Kidney capillary endothelial cell (primary cell): ENCODE measurements at regions not wholly inside any gene's neighbourhood (a gene's known extent, or its start where the extent isn't known, plus 50 kb on each side); places are given as distances from the start of the nearest gene placed in this dataset.
A peak's percentile ranks its signal among the peaks of the same experiment; 100 is the strongest.
"Not testable (repeated sequence)": the region's sequence is repeated elsewhere in the genome, so short reads cannot be mapped to it uniquely, and the experiment has no call there.

ENCODE experiments used
- DNase-seq: peaks from one replicate; pipeline ENCODE4 v3.0.0-alpha.2; 2018; ENCODE audit warnings: low spot score

DNA sequence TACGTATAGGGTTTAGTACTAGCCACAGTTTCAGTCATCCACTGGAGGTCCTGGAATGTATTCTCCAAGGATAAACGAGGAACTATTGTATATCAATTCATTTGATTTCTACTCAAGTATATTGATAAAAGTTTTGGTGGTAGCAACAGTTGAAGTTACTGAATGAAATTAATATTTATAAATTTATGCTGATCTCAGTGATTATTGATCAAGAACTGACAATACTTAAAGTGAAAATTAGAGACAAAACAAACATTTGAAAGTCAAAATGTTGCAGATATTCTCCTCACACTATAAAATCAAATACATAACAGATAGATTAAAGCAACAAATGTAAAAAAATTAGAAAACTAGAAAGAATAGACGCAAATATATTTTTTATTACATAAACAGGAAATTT, 150.9 kb upstream of the SLC35G4 start:
- DNase-seq, result no peak

DNA sequence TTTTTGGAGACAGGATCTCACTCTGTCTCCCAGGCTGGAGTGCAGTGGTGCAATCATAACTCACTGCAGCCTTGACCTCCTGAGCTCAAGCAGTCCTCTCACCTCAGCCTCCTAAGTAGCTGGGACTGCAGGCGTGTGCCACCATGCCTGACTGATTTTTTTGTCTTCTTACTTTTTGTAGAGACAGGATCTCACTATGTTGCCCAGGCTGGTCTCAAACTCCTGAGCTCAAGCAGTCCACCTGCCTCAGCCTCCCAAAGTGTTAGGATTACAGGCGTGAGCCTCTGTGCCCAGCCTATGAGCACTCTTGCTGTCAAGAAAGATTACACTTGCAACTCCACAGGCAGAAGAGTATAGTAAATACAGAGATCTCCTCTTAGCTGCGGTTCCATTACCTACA, 151.5 kb upstream of the SLC35G4 start:
- not testable (repeated sequence) for DNase-seq

DNA sequence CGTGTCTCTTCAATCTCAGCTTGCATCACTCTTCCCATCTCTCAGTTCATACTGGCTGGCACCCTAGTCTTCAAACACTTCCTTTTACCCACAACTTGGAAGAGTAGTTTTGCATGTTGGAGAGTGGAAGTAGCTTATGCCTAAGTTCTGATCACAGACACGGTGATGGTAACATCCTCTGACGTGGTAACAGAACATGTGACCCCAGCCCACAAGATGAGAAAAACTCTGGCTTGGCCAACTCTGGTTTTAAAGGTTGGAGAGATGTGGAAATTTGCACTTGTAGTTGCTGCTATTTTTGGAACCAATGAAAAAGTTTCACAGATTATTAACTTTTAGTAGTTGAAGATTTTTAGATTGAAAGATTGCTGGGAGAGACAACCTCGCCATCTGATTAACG, 155.4 kb upstream of the SLC35G4 start:
- DNase-seq, result no peak

DNA sequence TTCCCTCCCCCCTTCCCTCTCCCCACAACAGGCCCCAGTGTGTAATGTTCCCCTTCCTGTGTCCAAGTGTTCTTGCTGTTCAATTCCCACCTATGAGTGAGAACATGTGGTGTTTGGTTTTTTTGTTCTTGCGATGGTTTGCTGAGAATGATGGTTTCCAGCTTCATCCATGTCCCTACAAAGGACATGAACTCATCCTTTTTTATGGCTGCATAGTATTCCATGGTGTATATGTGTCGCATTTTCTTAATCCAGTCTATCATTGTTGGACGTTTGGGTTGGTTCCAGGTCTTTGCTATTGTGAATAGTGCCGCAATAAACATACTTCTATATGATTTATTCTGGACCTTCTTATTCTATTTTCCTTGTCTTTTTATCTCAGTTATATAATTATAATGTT, 165.2 kb upstream of the SLC35G4 start:
- DNase-seq, result not testable (repeated sequence)

DNA sequence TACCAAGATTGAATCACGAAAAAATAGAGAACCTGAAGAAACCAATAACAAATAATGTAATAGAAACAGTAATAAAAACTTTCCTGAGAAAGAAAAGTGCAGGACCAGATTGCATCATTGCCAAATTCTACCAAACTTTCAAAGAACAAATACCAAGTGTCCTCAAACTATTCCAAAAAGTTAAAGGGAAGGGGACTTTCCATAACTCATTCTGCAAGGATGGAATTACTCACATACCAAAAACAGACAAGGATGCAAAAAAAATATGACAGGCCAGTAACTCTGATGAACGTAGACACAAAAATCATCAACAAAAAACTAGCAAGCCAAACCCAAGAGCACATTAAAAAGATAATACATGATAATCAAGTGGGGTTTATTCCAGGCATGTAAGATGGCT, 172.3 kb upstream of the SLC35G4 start:
- DNase-seq, result no peak

DNA sequence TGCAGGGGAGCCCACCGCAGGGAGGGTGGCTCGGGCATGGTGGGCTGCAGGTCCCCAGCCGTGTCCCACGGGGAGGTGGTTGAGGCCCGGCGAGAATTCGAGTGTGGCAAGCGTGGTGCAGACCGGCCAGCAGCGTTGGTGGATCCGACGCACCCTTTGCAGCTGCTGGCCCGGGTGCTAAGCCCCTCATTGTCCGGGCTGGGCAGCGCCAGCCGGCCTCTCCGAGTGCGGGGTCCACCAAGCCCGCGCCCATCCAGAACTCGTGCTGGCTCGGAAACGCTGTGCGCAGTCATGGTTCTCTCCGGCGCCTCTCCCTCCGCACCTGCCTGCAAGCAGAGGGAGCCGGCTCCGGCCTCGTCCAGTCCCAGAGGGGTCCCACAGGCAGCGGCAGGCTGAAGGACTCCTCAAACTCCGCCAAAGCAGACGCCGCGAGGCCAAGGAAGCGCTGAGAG, 177.0 kb upstream of the SLC35G4 start:
- no peak for DNase-seq

DNA sequence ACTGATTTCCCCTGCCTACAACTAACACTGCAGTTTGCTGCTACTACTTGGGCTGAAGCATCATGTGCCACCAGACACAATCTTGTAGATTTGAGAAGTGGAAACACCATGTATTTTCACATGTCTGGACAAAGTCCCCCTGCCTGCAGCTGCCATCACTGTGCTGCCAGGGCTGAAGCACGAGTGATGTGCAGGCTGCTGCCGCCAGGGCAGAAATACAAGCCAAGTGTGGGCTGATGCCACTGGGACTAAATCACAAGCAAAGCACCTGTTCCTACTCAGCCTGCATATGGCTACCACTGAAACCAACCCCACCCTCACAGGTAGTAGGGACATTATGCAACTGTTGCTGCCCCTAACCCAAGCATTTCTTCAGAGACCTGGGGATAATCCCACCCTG, 179.5 kb upstream of the SLC35G4 start:
- DNase-seq, result no peak

DNA sequence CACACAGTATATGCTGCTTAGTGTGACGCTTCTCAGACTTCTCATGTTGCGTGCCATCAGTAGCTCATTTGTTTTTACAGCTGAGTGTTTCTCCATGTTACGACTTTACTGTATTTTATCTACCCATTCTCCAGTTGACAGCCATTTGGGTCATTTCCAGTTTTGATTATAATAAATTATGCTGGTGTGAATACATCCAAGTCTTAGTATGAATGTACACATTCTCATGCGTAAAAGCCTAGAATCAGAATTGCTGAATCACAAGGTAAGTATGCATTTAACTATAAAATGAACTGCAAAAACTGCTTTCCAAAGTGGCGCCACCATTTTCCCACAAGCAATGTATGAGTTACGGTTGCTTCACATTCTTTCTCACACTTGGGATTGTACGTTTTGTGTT, 184.2 kb upstream of the SLC35G4 start:
- DNase-seq, result no peak

DNA sequence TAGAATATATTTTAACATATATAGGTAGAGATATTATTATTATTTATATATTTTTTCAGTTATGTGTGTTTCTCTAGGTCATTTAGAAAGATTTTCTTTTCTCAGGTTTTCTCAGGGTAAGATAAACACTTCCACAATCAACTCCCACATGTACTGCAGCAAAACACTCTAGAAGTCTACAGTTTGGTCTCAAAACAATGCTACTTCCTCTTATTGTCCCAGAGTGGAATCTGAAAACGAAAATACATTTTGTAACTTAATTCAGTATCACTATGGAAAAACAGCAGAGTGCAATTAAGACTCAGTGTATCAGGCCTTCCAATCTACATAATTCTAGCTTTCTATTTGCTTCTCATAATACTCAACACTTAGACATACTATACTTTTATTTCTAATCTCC, 190.1 kb upstream of the SLC35G4 start:
- DNase-seq, result no peak

DNA sequence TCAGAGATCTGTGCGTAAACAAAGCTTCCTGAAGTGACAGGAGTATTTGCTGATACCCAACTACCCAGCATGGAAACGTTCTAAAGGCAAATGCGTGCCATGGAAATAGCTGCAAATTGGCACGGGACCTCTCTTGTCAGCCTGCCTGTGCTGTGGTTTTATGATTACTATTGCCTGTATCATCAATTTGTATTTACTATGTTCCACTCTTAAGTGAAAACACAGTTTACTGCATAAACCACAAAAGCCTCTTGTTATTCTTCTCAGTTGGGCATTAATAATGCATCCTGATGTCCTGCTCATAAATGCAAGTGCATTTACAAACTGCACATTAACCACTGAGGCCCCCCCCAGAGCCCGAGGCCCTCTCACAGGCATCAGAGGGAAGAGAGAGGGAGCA, 196.6 kb upstream of the SLC35G4 start:
- DNase-seq, result no peak

DNA sequence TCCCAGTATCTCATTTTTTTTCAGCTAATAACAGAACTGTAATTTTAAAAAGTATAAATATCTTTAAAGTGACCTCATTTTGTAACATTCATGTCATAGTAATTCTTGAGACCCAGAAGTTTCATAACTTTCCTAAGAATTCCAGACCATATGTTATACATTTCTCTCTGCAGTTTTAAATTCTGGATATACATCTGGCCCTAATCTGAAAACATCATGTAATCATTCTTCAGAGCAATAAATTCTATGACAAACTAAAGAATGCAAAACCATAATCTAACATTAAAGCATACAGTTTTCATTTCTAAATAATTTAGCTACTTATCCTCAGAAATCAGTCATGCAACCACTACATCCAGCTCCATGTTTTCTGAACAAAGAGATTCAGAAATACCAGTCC, 198.3 kb upstream of the SLC35G4 start:
- DNase-seq, result no peak

DNA sequence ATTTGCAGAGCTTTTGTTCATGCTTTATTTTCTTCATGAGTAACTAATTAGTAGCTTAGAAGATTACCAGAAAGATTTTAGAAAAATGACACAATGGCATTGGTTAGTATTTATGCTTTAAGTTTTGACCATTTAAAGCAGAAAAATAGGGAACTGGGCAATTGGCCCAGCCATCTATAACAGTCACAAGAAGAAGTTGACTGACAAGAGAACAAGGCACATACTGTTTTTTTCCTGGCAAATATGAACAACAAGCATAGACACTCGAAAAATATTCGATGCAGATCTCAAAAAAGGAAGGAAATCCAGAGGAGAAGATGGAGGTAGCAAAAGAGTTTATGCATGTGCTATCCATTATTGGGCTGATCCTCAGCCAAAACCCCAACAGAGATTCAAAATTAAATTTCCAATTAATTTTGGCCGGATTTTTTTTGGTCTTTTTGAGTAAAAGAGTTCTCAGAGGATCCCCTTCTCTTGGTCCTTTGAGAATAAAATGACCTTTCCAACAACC, 200.8 kb upstream of the SLC35G4 start:
- DNase-seq, result no peak

DNA sequence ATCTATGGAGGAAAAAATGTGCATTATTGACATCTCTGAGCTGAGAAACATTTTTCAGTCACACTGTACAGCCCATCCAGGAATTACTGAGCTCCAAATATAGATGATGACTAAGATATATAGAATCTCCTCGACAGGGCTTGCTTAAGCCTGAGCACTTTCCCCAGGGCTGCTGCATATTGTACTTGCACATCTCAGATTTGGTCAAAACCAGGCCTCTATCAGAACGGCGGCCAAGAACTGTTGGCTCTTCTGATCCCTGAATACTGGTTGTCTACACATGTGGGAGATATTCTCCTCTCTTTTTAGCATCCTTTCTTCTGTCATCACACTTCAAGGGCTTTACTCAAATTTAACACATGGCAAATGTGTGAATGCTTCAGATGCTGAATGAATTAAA, 201.5 kb upstream of the SLC35G4 start:
- DNase-seq, result no peak

DNA sequence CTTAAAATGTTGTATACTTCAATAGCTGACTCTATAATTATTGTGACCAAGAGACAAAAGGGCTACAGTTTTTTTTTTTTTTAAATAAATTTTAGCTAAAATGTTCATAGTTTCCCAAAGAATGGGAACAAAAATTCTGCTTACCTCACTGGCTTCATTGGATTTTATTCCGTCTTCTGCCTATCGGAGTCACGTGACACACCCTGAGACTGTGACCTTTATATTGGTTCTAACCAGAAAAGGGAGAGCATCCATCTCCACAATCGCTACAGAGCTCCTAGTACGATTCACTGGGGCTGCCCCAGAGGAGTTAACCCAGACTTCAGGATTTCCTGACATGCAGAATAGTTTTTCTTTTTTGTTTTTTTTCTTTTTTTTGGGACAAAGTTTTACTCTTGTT, 203.6 kb upstream of the SLC35G4 start:
- no peak for DNase-seq

DNA sequence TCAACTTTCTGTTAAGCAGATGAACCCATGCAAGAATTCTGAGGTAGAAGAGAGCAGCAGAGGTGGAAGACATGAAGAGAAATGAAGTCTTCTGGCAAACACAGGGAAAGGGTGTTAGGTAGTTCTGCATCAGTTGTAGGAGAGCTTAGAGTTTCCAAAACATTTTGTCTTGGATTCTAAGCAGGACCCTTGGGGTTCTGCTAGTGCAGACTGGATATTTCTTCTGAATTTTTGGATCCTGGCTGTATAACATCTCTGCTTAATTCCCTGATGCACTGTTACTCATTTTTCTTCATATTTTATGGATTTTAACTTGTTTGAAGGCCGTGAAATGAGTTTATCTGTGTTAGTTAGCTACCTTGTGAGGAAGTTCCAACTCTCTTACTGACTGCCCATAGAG, 208.7 kb upstream of the SLC35G4 start:
- no peak for DNase-seq

DNA sequence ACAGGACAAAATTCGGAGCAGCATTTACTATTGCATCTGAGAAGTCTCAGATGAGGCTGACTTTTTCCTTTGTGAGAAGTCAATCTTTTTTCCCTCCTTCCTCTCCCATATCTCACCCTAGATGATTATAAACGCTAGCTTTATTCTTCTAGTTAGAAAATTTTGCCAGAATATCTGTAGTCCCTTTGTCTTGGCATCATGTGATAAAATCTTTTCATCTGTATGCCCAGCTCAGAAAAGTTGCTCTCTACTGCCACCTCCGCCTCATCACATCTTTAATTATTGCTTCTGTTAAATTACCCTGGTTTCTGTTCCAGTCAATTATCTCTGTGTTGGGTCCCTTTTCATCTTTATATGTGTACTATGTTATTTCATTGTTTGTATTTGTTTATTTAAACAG, 210.8 kb upstream of the SLC35G4 start:
- no peak for DNase-seq

DNA sequence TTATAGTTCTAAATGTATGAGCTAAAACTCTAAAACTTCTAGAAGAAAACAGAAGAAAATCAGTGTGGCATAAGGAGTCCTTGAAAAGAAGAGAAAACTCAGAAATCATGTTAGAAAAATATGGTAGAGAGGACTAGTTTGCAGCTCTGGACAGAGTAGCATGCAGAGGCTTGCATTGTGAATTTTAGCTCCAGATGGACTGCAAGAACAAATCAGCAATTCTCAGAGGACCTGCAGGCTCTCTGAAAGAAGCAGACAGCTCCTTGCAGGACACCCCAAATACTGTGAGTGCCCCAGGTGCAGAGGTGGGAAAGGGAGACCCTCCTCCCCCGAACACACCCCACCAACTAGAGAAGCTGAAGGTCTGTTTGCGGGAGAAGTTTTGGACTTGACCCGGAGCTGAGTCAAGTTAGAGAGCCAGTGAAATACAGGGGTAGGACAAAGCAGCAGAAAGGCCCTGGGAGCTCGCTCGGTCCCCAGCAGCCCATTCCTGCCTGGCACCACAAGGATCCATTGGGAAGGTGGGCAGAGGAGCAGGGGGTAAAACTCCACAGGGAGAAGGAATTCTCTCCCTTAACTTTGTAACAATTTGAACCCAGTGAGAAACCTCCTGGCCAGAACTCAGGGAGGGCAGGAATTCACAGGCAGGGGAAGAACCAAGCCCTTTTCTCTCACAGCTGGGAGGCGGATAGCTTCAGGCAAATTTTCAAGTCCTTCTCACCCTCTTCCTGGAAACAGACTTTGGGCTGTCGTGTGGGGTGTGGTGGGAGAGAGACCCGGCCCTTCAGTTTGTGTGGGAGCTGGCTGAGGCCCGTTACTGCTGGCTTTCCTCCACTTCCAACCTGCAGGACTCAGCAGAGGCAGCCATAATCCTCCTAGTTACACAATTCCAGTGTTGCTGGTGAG, 216.2 kb upstream of the SLC35G4 start:
- no peak for DNase-seq

DNA sequence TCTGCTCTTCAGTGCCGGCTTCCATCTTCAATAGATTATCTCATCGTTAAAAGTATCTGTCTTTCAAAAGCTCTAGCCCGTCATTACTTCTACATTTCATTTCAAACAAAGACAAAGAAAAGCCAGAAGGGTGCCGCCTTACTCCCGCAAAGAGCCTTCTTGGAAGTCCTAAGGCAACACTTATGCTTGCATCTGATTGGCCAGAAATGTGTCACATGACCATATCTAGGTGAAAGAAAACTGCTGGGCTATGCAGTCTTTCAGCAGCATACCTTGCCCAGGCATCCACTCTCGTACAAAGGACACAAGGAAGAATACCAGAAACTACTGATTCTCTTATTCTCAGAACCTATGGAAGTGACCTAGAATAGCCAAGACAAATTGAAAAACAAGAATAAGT, 217.1 kb upstream of the SLC35G4 start:
- no peak for DNase-seq

DNA sequence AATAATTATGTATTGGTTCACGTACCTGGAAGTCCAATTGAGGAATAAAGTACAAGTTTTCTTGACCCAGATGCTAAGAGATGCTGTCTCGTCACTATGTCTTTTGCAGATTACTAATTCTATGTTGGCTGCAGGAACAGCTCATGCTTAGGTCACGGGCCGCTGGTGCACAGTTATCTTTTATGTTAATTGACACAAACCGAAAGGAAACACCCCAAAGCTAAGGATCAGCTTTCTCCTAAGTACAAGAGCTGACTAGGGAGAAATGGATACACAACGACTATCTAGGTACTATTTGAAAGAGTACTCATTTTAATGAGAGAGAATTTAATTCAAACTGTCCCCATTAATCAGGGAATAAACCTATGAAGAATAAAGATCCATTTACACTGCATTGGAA, 217.7 kb upstream of the SLC35G4 start:
- no peak for DNase-seq

DNA sequence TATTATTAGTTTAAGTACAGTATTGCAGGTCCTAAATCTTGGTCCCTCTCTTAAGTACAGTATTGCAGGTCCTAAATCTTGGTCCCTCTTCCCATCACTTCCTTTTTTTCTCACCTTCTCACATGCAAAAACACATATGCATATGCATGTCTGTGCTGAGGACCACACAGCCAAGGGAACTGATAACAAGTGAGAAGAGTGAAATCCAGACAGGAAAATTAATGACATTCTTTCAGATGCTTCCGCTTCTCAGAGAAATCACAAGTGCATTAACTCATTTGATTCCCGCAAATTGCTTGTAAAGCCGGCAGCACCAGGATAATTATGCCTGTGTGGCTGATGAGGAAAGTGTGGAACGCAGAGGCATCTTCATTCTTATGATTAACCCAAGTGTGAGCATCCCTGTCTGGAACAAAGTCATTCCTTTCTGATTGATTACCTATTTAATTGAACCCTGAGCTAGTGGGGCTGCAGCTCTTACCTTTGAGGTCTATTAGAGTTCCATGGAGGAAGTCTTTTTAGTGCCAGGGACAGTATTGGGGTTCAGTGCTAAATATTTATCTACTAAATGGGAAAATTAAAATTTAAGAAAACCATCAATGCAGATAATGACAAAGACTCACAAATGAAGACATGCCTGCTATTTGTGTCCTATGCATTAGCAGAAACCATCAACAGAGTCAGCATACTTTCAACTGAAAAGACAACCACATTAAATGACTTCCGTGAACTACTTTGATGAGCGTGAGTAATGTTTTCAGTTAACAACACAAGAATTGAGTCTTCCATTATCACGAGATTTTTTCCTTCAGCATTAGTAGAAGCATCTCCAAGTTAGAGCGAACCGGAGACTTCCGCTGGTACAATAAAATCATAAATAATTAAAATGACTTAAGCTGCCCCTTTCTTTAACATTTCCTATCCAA, 220.4 kb upstream of the SLC35G4 start:
- no peak for DNase-seq

DNA sequence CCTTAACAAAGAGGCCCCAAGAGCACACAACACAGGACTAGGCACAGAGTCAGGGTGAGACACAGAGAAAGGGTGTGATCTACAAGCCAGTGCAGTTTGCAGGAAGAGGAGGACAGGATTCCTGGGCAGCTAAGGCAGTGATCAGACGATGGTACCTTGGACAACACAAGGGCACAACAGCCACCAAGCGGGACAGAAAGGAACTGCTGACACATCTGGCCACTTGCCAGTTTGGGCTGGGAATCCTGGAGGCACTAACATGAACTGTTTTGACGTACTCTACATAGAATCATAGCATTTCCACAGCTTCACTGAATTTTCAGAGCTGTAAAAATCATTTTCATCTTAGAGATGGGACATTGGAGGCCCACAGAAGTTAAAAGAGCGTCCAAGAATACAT, 221.5 kb upstream of the SLC35G4 start:
- peak; percentile 83 for DNase-seq

DNA sequence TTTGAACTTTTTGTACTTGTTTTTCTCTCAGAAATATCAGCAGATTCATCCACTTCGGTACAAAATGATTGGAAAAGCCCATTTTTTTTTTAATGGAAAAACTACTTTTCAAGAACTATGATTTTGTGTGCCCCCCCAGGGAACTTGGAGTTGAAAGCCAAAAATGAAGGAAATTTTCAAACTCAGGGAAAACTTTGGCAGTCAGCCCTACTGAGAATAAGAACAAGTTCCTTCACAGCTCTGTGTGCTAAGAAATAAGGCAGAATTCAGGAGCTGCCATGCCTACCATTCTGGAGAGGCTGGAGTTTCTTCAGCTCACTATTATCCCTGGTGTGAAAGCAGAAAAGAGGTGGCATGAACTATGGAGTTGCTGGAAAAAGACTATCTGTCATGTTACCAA, 226.0 kb upstream of the SLC35G4 start:
- DNase-seq, result no peak

DNA sequence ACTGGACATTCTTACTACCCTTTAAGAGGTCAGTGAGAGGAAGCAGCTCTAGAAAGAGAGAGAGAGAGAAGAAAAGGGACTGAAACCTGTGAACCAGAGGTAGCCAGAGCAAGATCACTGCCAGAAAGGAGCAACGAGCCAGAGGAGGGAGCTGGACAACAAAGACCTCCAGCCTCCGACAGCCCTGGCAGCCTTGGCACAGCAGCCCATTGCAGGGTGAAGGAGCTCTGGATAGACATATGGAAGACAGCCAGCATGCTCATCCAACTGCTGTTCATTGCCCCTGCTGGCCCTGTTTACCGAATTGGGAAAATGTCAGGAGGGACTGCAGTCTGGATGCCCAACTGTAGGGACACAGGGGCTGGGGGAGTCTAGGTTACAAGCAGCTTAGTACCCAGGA, 228.4 kb upstream of the SLC35G4 start:
- DNase-seq, result no peak
